Neural progenitor cell (in vitro differentiated cells): ENCODE measurements at regions not wholly inside any gene's neighbourhood (a gene's known extent, or its start where the extent isn't known, plus 50 kb on each side); places are given as distances from the start of the nearest gene placed in this dataset.

ENCODE experiments used
- CTCF ChIP-seq: fragments of 200-600 bp; sonication (generic); IDR thresholded peaks from 2 replicates; pipeline ENCODE4 v1.5.1; 2017; ENCODE audit warnings: antibody characterized with exemption, mild to moderate bottlenecking
- EZH2 ChIP-seq: fragments of 200-600 bp; sonication (generic); IDR thresholded peaks from 2 replicates; pipeline ENCODE4 v1.6.1; 2017; ENCODE audit warnings: antibody characterized with exemption, mild to moderate bottlenecking, moderate library complexity
- EZH2phosphoT487 ChIP-seq: fragments of 200-600 bp; sonication (generic); IDR thresholded peaks from 2 replicates; pipeline ENCODE4 v1.6.1; 2017; ENCODE audit warnings: antibody characterized with exemption

DNA sequence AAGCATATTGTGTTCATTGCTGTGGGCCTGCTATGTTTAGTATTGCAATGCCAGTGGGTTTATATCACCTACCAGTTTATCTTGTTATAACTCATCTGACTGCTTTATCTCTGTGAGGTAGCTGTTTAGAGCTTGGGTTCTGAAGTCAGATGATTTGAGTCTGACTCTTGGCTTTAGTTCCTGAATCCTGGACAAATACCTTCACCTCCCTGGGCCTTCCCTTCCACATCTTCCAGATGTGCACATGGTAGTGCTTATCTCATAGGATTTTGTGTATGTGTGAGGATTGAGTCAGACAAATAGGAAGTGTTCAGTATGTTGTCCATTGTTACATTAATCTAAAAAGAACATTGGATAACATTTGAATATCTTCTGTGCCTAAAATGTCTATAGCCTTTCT, 63.5 kb upstream of the ANKRD10 start:
- TF ChIP-seq CTCF, result no peak
- TF ChIP-seq EZH2phosphoT487, result no peak
- no peak for TF ChIP-seq EZH2
